Tibial nerve (tissue), 4 donors: ENCODE measurements at regions not wholly inside any gene's neighbourhood (a gene's known extent, or its start where the extent isn't known, plus 50 kb on each side); places are given as distances from the start of the nearest gene placed in this dataset.
"Not testable (repeated sequence)": the region's sequence is repeated elsewhere in the genome, so short reads cannot be mapped to it uniquely, and the experiment has no call there.

Source experiments
- EP300 ChIP-seq, 2 donors: sonication (generic); formaldehyde crosslinking; IDR thresholded peaks; one replicate each; pipeline ENCODE4 v1.6.1; 2017; ENCODE audit warnings: antibody characterized with exemption in 2 of 2, mild to moderate bottlenecking in 1 of 2
- POLR2A ChIP-seq, 2 donors: fragments of 450-650 bp; IDR thresholded peaks; one replicate each; pipeline ENCODE4 v1.6.1; 2017; ENCODE audit warnings: antibody characterized with exemption in 2 of 2, mild to moderate bottlenecking in 2 of 2, moderate library complexity in 2 of 2
- TF ChIP-seq, protein P1 (sequence below), 5 experiments: fragments of 200-600 bp in 3 of 5; fragments of 450-650 bp in 2 of 5; sonication (generic) in 3 of 5; IDR thresholded peaks; one replicate each; pipeline ENCODE4 v1.5.1; 2016 to 2019; ENCODE audit warnings: antibody characterized with exemption in 5 of 5, mild to moderate bottlenecking in 3 of 5, moderate library complexity in 2 of 5

- TF ChIP-seq, protein P1, sequence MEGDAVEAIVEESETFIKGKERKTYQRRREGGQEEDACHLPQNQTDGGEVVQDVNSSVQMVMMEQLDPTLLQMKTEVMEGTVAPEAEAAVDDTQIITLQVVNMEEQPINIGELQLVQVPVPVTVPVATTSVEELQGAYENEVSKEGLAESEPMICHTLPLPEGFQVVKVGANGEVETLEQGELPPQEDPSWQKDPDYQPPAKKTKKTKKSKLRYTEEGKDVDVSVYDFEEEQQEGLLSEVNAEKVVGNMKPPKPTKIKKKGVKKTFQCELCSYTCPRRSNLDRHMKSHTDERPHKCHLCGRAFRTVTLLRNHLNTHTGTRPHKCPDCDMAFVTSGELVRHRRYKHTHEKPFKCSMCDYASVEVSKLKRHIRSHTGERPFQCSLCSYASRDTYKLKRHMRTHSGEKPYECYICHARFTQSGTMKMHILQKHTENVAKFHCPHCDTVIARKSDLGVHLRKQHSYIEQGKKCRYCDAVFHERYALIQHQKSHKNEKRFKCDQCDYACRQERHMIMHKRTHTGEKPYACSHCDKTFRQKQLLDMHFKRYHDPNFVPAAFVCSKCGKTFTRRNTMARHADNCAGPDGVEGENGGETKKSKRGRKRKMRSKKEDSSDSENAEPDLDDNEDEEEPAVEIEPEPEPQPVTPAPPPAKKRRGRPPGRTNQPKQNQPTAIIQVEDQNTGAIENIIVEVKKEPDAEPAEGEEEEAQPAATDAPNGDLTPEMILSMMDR (IDR thresholded peaks at IDR 0.05), result not testable (repeated sequence)
- not testable (repeated sequence) for TF ChIP-seq POLR2A, EP300 (IDR thresholded peaks at IDR 0.05)
Observed at GRCh38 chr10:90107581-90107980, 406.2 kb downstream of the KIF20B start.
